GM21528 (cell line): ENCODE measurements at regions not wholly inside any gene's neighbourhood (a gene's known extent, or its start where the extent isn't known, plus 50 kb on each side); places are given as distances from the start of the nearest gene placed in this dataset.

Experiments
- ATAC-seq: cut with Tn5 transposase; IDR thresholded peaks from one replicate; pipeline ENCODE4 v1.9.1; 2021; ENCODE audit warnings: mild to moderate bottlenecking, moderate library complexity; ENCODE audit not compliant: unreplicated experiment, low FRiP score

DNA sequence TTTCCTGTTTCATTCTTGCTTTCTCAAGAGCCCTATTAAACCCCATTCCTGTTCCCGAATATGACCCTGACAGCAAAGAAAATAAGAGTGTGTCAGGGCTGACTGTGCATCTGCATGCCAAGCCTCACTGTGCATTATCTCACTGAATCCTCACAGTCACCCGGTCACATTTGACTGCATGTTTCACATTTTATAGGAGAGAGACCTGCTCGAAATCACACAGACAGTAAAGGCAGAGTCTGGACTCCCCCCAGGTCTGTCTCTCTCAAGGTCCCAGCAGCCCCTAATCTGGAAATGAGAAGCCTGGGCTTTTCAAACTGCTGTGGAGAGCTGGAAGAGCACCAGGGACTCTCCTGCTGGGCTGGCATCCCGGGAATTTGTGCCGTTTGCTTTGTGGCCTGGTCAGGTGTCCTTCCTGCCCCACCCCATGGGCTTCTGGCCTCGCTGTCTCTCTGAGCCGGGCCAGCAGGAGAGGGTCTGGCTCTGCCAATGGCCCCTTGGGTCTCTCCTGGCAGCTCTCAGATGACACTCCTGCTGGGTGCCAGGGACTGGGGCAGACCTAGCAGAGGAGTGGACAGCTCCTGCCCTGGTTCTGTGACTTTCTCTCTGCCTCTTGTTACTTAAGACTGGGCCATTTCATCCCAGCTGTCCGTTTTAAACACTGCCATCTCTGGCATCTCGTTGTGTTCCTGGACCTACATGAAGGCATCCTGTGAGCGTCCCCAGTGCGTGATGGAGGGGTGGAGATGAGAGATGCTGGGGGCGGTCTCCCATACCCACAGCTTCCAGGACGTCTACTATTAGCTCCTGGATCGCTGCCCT lies 173.6 kb downstream of the ARHGAP12 start:
- ATAC-seq, result no peak

- no peak for ATAC-seq
Observed at GRCh38 chr10:31753681-31754080, 174.9 kb downstream of the ARHGAP12 start.

DNA sequence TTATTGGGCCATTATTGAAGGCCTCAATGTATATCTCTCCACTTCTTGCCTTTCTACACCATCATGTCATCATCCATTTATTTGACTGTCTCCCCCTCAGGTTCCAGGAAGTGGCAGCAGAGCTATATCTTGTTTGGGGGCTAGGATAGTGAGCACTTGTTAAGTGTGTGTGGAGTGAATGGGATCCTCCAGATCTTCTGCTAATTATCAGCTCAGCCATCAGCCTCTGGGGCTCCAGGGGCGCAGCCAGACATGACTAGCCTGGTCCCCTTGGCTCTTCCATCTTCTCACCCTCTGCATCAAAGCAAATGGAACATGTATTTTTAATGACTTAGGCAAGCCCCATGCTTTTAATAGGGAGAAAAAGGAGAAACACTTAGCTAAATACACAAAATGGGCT lies 176.5 kb downstream of the ARHGAP12 start:
- ATAC-seq, result no peak

GRCh38 chr10:31751738-31752080 lies 176.9 kb downstream of the ARHGAP12 start:
- ATAC-seq, result no peak

GRCh38 chr10:31751051-31751737 lies 177.4 kb downstream of the ARHGAP12 start:
- no peak for ATAC-seq

GRCh38 chr10:31749981-31750840 lies 178.4 kb downstream of the ARHGAP12 start:
- no peak for ATAC-seq

DNA sequence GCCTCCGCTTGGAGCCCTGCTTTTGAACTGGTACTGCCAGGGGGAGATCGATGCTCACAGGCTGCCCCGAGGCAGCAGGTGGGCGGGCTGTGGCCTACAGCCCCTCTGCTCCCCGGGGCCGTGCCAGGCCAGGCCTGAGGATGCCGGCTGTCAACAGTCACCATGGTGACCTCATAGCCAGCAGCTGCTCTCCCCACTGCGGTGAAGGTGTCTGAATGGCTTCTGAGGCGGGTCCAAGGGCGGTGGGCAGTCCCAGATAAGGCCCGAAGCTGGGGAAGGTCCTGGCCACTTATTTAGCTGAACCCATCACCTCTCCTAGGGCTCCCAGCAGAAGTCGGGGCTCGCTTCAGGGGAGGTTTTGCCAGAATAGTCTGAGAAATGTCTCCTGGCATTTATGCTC lies 179.3 kb downstream of the ARHGAP12 start:
- no peak for ATAC-seq

- ATAC-seq, result no peak
Observed at GRCh38 chr10:31745612-31746376, 182.8 kb downstream of the ARHGAP12 start.

- no peak for ATAC-seq
Observed at GRCh38 chr10:31744025-31744424, 184.6 kb downstream of the ARHGAP12 start.

- ATAC-seq, result no peak
Observed at GRCh38 chr10:31742255-31742654, 186.4 kb downstream of the ARHGAP12 start.

DNA sequence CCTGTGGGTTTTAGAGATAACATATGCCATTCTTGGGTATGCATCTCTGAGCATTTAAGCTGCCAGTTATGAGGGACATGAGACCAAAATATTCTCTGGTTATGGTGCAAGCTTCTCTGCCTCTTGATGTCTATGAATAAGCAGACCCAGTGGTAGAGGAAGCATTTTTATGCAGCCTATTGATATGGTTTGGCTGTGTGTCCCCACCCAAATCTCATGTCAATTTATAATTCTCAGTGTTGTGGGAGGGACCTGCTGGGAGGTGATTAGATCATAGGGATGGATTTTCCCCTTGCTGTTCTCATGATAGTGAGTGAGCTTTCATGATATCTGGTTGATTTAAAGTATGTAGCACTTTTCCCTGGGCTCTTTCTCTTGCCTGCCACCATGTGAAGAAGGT lies 187.2 kb downstream of the ARHGAP12 start:
- ATAC-seq, result no peak

DNA sequence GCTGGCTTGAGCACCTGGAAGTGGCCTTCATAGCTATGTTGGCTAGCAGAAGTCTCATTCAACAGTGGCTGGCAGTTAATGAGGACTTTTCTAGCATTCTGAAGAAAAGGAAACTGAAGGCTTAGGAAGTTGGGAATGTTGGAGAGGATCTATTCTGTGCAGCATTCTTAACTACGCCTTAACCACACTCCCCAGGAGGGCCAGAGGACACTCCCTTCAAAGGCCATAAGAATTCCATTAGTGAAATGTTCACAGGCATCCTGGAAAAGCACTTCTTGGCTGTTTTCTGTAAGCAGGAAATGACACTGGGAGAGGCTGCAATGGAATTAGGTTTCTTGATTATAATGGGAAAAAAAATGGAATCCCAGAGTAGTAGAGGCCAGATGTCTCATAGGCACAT lies 188.9 kb downstream of the ARHGAP12 start:
- no peak for ATAC-seq

GRCh38 chr10:31739146-31739545 lies 189.5 kb downstream of the ARHGAP12 start:
- ATAC-seq, result no peak

DNA sequence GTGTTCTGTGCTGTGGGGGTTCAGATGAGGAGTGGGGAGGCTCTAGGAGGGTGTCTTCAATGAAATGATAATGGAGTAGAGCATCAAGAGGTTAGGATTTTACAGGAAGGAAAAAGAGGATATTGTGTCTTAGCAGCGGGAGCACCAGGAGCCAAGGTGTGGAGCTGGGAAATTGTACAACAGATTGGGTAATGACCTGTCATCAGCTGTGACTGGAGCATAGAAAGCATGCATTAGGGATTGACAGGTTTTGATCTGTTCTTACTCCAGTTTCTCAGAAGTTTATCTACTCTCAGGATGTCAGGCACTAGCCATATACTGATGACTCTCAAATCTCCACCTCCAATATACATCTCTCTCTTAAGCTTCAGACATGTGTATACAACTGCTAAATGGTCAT lies 196.9 kb downstream of the ARHGAP12 start:
- no peak for ATAC-seq

GRCh38 chr10:31730776-31731175 lies 197.9 kb downstream of the ARHGAP12 start:
- no peak for ATAC-seq

- no peak for ATAC-seq
Observed at GRCh38 chr10:31728698-31729224, 199.9 kb downstream of the ARHGAP12 start.

DNA sequence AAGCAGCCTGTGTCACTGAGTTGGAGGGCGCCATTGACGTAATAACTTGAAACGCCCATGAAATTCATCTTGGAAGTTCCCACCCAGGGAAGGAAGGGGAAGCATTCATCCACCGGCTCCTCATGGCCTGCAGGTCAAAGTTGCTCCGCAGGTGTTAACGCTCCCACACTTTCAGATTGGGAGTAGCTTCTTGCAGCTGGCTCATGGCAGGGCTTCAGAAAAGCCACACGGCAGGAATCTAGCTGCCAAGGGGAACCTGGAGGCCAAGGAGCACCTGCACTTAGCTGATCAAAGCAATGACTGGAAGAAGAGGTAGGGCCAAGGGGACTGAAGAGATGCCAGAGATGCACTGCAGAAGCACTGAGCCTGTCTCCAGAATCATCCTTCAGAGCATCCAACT lies 203.2 kb downstream of the ARHGAP12 start:
- ATAC-seq, result no peak

DNA sequence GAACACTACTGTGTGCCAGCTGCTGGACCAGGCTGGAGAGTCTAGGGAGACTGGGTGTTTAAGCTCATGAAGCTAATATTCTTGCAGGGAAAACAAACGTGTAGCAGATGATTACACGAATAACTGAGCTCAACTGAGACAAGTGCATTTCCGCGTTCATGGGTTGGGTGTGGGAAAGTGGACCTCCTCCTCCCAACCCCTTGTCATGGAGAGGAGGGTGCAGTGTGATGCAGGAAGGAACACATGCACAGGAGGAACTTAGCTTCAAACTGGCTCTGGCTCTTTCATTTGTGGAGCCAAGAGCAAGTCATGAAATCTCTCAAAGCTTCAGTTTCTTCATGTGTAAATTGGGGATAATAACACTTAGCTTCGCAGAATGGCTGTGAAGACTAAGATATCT lies 204.3 kb downstream of the ARHGAP12 start:
- no peak for ATAC-seq

DNA sequence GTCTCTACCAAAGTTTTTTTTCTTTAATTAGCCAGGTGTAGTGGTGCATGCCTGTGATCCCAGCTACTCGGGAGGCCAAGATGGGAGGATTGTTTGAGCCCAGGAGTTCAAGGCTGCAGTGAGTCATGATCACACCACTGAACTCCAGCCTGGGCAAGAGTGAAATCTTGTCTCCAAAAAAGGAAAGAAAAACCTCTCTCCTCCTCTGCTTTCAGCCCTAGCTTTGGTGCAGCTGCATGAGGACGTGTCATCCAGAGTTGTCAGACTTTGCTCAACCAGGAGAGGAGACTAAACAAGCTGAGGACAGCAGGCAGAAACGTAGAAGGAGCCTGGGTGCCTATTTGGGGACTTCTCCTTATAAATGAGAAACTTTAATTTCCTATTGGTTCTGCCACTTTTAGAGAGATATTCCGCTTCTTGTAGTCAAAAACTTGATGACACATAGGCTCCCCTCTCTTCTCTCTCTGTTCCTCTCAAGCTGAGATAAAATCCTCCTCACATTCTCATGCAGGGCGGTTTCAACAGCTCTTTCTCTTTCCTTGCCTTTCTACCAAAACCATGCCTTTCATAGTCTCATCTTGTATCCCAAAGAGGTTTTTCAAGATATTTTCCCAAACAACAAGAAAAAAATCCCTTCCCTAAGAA lies 205.4 kb downstream of the ARHGAP12 start:
- ATAC-seq, result no peak

- ATAC-seq, result no peak
Observed at GRCh38 chr10:31721096-31721495, 207.5 kb downstream of the ARHGAP12 start.
